ENCODE measurements at regions not wholly inside any gene's neighbourhood (a gene's known extent, or its start where the extent isn't known, plus 50 kb on each side); places are given as distances from the start of the nearest gene placed in this dataset.

DNA sequence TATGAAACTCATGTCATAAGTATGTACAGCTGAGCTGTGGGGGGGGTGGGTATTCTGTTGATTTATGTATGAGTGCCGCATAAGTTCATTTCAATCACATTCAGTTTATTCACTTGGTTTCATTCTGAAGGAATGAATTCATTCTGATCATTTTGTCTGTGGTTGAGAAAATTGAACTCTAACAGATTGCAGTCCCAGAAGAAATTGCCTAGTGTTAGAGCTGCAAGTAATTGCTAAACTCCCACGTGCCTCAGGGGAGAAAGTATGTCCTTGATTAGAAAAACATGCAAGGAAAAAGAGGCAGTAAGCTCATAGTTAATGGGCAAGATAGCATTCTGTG lies 442.4 kb upstream of the MGAT4C start:
- TF ChIP-seq CTCF (IDR thresholded peaks at IDR 0.05; ENCODE audit: borderline replicate concordance, insufficient read depth, low read depth, low read length) = no peak
- H3K4me3 ChIP-seq (ENCODE audit: low read depth, low read length) = no peak overlapping the region

DNA sequence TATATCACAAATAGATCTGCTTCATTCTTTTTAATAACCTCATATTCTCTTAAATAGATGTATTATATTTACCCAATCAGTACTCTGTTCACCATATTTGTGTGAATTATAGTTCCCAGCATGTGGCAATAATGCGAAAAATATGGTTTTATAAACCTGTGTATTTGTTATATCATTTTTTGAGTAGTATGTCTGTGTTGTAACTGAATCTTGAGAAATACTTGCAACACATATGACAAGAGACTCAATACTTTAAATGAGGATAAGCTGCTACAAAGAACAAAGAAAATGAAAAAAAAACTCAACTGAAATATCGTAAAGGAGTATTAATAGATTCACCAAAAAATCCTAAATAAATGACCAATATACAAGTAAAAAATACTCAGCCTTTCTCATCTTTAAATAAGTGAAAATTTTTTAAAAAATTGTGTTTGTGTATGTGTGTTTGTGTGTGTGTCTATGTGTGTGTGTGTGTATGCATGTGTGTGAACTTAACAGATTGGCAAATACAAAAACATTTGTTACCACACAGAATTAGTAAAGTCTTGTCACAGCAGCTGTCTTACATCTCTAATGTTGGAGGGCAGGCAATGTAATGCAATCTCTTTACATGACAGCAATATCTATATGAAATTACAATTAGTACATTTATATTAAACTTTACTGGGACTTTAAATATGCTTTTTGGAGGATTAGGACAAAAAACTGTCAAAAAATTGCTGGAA lies 441.9 kb upstream of the MGAT4C start:
- TF ChIP-seq CTCF (IDR thresholded peaks at IDR 0.05; ENCODE audit: borderline replicate concordance, insufficient read depth, low read depth, low read length) = no peak
- H3K4me3 ChIP-seq (ENCODE audit: low read depth, low read length) = no peak overlapping the region

- H3K4me3 ChIP-seq (ENCODE audit: low read depth, low read length) = no peak overlapping the region
- no peak for TF ChIP-seq CTCF (IDR thresholded peaks at IDR 0.05; ENCODE audit: borderline replicate concordance, insufficient read depth, low read depth, low read length)
Observed at GRCh38 chr12:86683568-86684304, 427.5 kb upstream of the MGAT4C start.

DNA sequence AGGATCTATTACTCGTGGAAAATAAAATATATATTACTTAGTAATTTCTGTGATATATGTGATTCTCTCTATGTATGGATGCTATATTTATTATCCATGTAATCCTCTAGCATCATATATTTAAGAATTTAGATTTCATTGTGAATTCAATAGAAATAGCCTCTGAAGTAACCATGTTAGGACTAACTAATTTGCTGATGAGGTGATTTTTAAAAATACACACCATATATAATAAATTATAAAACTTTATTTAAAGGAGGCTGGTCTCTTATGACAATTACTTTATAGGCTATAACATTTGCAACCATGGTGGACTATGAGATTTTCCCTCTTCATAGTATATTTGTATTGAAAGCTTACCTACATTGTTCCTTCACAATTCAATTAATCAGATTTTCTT lies 424.9 kb upstream of the MGAT4C start:
- no peak overlapping the region for H3K4me3 ChIP-seq (ENCODE audit: low read depth, low read length)
- TF ChIP-seq CTCF (IDR thresholded peaks at IDR 0.05; ENCODE audit: borderline replicate concordance, insufficient read depth, low read depth, low read length) = no peak

GRCh38 chr12:86675197-86675596 lies 419.0 kb upstream of the MGAT4C start:
- no peak overlapping the region for H3K4me3 ChIP-seq (ENCODE audit: low read depth, low read length)
- no peak for TF ChIP-seq CTCF (IDR thresholded peaks at IDR 0.05; ENCODE audit: borderline replicate concordance, insufficient read depth, low read depth, low read length)

- H3K4me3 ChIP-seq (ENCODE audit: low read depth, low read length) = no peak overlapping the region
Observed at GRCh38 chr12:86670986-86671385, 414.8 kb upstream of the MGAT4C start.

More at GRCh38 chr12:86670986-86671385, 414.8 kb upstream of the MGAT4C start:
- no peak for TF ChIP-seq CTCF (IDR thresholded peaks at IDR 0.05; ENCODE audit: borderline replicate concordance, insufficient read depth, low read depth, low read length)

Data from GM12875 (cell line).